ENCODE measurements at regions not wholly inside any gene's neighbourhood (a gene's known extent, or its start where the extent isn't known, plus 50 kb on each side); places are given as distances from the start of the nearest gene placed in this dataset.

- no peak overlapping the region for H3K4me3 Mint-ChIP-seq
- peaks cover 2% of the 10 kb centered on the region for H3K36me3 Mint-ChIP-seq
- H3K27ac Mint-ChIP-seq, result peak overlapping the region; percentile 51
Observed at GRCh38 chr9:129500863-129501770, 119.8 kb downstream of the C9orf50 start.

GRCh38 chr9:129500161-129500862, 120.6 kb downstream of the C9orf50 start:
- H3K4me3 Mint-ChIP-seq, result no peak overlapping the region
- peaks cover 20% of the 10 kb centered on the region for H3K4me1 Mint-ChIP-seq
- peak overlapping the region; percentile 51 for H3K27ac Mint-ChIP-seq
- no peaks in the 10 kb centered on the region for H3K9me3 Mint-ChIP-seq
- H3K27me3 Mint-ChIP-seq, result no peaks in the 10 kb centered on the region
- peaks cover 2% of the 10 kb centered on the region for H3K36me3 Mint-ChIP-seq

More at GRCh38 chr9:129500863-129501770, 119.8 kb downstream of the C9orf50 start:
- Mint-ChIP-seq H3K4me1 (peaks cover 14% of the 10 kb centered on the region), H3K27me3 (no peaks in the 10 kb centered on the region), H3K9me3 (no peaks in the 10 kb centered on the region)

GRCh38 chr9:129498451-129499384, 122.2 kb downstream of the C9orf50 start:
- Mint-ChIP-seq H3K4me3 (no peak overlapping the region), H3K4me1 (peaks cover 20% of the 10 kb centered on the region), H3K9me3 (no peaks in the 10 kb centered on the region), H3K27me3 (no peaks in the 10 kb centered on the region), H3K27ac (no peak overlapping the region), H3K36me3 (no peaks in the 10 kb centered on the region)

- Mint-ChIP-seq H3K4me1 (peaks cover 24% of the 10 kb centered on the region), H3K36me3 (no peaks in the 10 kb centered on the region), H3K27me3 (no peaks in the 10 kb centered on the region), H3K9me3 (no peaks in the 10 kb centered on the region), H3K27ac (peak overlapping the region; percentile 53), H3K4me3 (peak overlapping the region; percentile 1)
Observed at GRCh38 chr9:129497813-129498450, 123.0 kb downstream of the C9orf50 start.

DNA sequence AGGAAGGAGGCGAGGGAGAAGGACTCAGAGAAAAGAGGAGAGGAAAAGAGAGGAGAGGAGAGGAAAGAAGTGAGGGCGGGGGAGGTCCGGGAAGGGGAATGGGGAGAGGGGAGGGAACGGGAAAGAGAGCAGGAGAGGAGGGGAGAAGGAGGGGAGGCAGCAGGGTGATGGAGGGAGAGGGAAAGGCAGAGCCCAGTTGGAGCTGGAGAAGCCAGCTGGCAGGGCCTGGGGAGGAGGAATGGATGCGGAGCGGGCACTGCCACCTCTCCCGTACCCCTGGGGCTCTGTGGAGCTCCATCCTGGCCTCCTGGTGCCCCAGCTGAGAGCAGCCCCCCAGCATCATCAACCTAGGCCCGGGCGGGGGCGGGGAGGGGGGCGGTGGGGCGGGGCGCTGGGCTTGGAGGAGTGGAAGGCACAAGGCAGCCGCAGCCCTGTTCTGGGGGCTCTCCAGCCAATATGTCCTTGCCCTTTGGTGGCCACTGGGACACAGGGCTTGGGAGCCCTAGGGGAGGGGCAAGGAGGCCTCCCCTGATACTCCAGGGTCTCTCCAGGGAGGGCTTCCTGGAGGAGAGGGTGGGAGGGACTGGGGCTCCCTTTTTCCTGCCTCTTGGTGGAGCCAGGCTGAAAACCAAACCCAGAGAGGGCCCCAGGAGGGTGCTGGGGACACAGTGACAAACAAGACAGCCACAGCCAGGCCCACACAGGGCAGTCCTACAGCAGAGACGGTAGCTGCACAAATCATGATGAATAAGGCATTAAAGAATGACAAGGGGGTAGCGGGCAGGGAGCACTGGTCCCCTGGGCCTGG, 123.7 kb downstream of the C9orf50 start:
- H3K27me3 Mint-ChIP-seq, result no peaks in the 10 kb centered on the region
- H3K4me3 Mint-ChIP-seq, result peak overlapping the region; percentile 83
- H3K36me3 Mint-ChIP-seq, result no peaks in the 10 kb centered on the region
- H3K27ac Mint-ChIP-seq, result peak overlapping the region; percentile 96
- peaks cover 24% of the 10 kb centered on the region for H3K4me1 Mint-ChIP-seq
- no peaks in the 10 kb centered on the region for H3K9me3 Mint-ChIP-seq

- peak overlapping the region; percentile 96 for H3K27ac Mint-ChIP-seq
- no peaks in the 10 kb centered on the region for H3K27me3 Mint-ChIP-seq
- H3K9me3 Mint-ChIP-seq, result no peaks in the 10 kb centered on the region
Observed at GRCh38 chr9:129496473-129497004, 124.4 kb downstream of the C9orf50 start.

GRCh38 chr9:129495620-129496472, 125.1 kb downstream of the C9orf50 start:
- H3K27ac Mint-ChIP-seq, result peak overlapping the region; percentile 62
- H3K4me1 Mint-ChIP-seq, result peaks cover 30% of the 10 kb centered on the region
- H3K27me3 Mint-ChIP-seq, result no peaks in the 10 kb centered on the region
- H3K36me3 Mint-ChIP-seq, result no peaks in the 10 kb centered on the region
- peak overlapping the region; percentile 83 for H3K4me3 Mint-ChIP-seq
- no peaks in the 10 kb centered on the region for H3K9me3 Mint-ChIP-seq

More at GRCh38 chr9:129496473-129497004, 124.4 kb downstream of the C9orf50 start:
- no peaks in the 10 kb centered on the region for H3K36me3 Mint-ChIP-seq
- H3K4me1 Mint-ChIP-seq, result peaks cover 24% of the 10 kb centered on the region
- peak overlapping the region; percentile 83 for H3K4me3 Mint-ChIP-seq

DNA sequence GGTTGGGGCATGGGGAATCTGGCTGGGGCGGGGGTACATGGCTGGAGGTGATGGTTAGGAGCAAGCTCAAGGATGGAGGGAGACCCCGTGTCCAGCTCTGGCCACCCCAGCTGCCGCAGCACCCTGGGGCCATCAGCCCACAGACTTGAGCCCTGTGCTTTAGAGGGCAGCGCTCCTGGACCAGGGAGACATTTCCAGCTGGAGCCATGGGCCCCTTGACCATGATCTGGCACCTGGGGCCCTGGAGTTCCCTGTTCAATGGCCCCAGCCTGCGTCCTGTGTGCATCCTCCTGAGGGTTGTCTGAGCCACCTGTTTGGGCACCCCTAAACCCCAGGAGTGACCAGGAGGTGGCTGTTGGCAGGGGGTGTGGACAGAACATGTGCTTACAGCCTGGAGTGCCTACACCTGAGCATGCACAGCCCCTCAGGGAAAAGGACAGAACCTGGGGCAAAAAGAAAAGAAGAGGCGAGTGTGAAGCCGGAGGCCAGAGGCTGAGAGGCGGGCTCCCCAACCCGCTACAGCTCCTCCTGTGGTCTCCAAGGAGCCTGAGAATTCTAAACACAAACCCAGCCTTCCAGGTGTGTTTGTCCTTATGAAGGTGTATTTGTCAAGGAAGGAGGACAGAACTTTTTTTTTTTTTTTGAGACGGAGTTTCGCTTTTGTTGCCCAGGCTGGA, 126.7 kb downstream of the C9orf50 start:
- H3K27ac Mint-ChIP-seq, result no peak overlapping the region
- no peaks in the 10 kb centered on the region for H3K36me3 Mint-ChIP-seq
- H3K4me1 Mint-ChIP-seq, result peaks cover 43% of the 10 kb centered on the region
- no peak overlapping the region for H3K4me3 Mint-ChIP-seq
- H3K9me3 Mint-ChIP-seq, result no peaks in the 10 kb centered on the region
- H3K27me3 Mint-ChIP-seq, result no peaks in the 10 kb centered on the region

DNA sequence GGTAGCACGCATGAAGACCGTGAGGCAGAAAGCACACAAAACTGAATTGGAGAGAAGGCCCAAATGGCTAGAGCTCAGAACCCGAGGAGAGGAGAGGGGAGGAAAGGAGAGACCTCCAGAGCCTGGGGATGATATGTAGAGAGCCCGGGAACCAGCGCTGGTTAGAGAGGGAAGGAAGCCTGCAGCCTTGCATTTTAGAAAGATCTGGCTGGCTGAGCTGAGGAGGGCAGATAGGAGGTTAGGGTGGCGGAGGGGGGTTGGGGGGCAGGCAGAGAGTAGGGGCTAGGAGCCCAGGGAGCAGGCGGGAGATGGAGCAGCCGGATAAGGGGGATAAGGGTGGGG, 127.2 kb downstream of the C9orf50 start:
- Mint-ChIP-seq H3K4me1 (peaks cover 48% of the 10 kb centered on the region), H3K36me3 (no peaks in the 10 kb centered on the region), H3K4me3 (no peak overlapping the region), H3K27me3 (no peaks in the 10 kb centered on the region), H3K27ac (peak overlapping the region; percentile 56), H3K9me3 (no peaks in the 10 kb centered on the region)

DNA sequence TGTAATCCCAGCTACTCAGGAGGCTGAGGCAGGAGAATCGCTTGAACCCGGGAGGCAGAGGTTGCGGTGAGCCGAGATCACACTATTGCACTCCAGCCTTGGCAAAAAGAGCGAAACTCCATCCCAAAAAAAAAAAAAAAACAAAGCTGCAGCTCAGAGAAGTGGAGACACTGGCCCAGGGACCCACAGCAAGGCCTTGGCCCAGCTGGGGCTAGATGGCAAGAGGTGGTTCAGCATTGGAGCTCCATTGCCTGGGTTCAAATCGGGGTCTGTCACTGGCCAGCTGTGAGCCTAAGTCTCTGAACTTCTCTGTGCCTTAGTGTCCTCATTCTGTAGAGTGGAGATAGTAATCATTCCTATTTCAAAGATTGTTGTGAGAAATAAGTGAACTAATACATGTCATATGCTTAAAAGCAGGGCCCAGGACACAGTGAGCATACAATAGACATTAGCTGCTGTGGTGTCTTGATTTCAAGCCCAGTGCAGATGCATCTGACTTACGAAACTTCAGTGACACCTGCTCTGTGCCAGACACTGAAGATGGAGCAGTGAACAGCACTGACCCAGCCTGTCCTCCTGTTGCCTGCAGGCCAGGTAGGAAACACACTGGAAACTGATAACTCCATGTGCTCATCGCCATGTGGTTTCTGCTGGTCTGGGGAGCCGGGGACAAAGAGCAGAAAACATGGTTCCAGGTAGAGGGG, 127.7 kb downstream of the C9orf50 start:
- H3K4me3 Mint-ChIP-seq, result no peak overlapping the region
- H3K27me3 Mint-ChIP-seq, result no peaks in the 10 kb centered on the region
- H3K27ac Mint-ChIP-seq, result peak overlapping the region; percentile 56
- H3K9me3 Mint-ChIP-seq, result no peaks in the 10 kb centered on the region
- H3K36me3 Mint-ChIP-seq, result no peaks in the 10 kb centered on the region
- H3K4me1 Mint-ChIP-seq, result peaks cover 48% of the 10 kb centered on the region

- H3K27me3 Mint-ChIP-seq, result no peaks in the 10 kb centered on the region
- H3K36me3 Mint-ChIP-seq, result no peaks in the 10 kb centered on the region
- peak overlapping the region; percentile 90 for H3K4me3 Mint-ChIP-seq
- H3K27ac Mint-ChIP-seq, result no peak overlapping the region
- peaks cover 53% of the 10 kb centered on the region for H3K4me1 Mint-ChIP-seq
- H3K9me3 Mint-ChIP-seq, result no peaks in the 10 kb centered on the region
Observed at GRCh38 chr9:129491487-129491855, 129.4 kb downstream of the C9orf50 start.

GRCh38 chr9:129490583-129491486, 130.1 kb downstream of the C9orf50 start:
- H3K4me3 Mint-ChIP-seq, result peak overlapping the region; percentile 90
- H3K27me3 Mint-ChIP-seq, result no peaks in the 10 kb centered on the region
- H3K27ac Mint-ChIP-seq, result peak overlapping the region; percentile 97
- no peaks in the 10 kb centered on the region for H3K9me3 Mint-ChIP-seq
- H3K4me1 Mint-ChIP-seq, result peaks cover 56% of the 10 kb centered on the region
- no peaks in the 10 kb centered on the region for H3K36me3 Mint-ChIP-seq

Measured in activated naive CD4-positive, alpha-beta T cell treated with anti-CD3 and anti-CD28 coated beads, Interleukin-2, amount 50 U/mL, for 24 hours (primary cell).